Osteocyte (in vitro differentiated cells): ENCODE measurements at regions not wholly inside any gene's neighbourhood (a gene's known extent, or its start where the extent isn't known, plus 50 kb on each side); places are given as distances from the start of the nearest gene placed in this dataset.
A peak's percentile ranks its signal among the peaks of the same experiment; 100 is the strongest.

Experiments
- DNase-seq: peaks from one replicate; pipeline ENCODE4 v3.0.0; 2021; ENCODE audit warnings: mixed read lengths; ENCODE audit not compliant: unreplicated experiment; ENCODE audit errors: extremely low spot score
- H3K27ac Mint-ChIP-seq: one replicate; pipeline ENCODE4 v1.8.0; 2021; ENCODE audit warnings: mild to moderate bottlenecking, mixed read lengths; ENCODE audit not compliant: unreplicated experiment
- H3K27me3 Mint-ChIP-seq: one replicate; pipeline ENCODE4 v1.8.0; 2021; ENCODE audit warnings: mixed read lengths; ENCODE audit not compliant: unreplicated experiment
- H3K36me3 Mint-ChIP-seq: one replicate; pipeline ENCODE4 v1.8.0; 2021; ENCODE audit warnings: mixed read lengths; ENCODE audit not compliant: unreplicated experiment
- H3K4me1 Mint-ChIP-seq: one replicate; pipeline ENCODE4 v1.8.0; 2021; ENCODE audit warnings: mixed read lengths; ENCODE audit not compliant: unreplicated experiment
- H3K4me3 Mint-ChIP-seq: one replicate; pipeline ENCODE4 v1.8.0; 2021; ENCODE audit warnings: mild to moderate bottlenecking, moderate library complexity, mixed read lengths; ENCODE audit not compliant: unreplicated experiment
- H3K9me3 Mint-ChIP-seq: one replicate; pipeline ENCODE4 v1.8.0; 2021; ENCODE audit warnings: mixed read lengths; ENCODE audit not compliant: unreplicated experiment
- CTCF ChIP-seq: fragments of 200-600 bp; sonication (generic); IDR thresholded peaks from 2 replicates; pipeline ENCODE4 v1.5.0; 2021; ENCODE audit warnings: antibody characterized with exemption, mild to moderate bottlenecking, moderate library complexity

GRCh38 chr5:96150007-96150406 lies 188.4 kb upstream of the ELL2 start:
- Mint-ChIP-seq H3K27me3 (no peaks in the 10 kb centered on the region), H3K27ac (peak overlapping the region; percentile 86), H3K4me3 (no peak overlapping the region), H3K4me1 (peaks cover 52% of the 10 kb centered on the region), H3K9me3 (no peaks in the 10 kb centered on the region), H3K36me3 (peaks cover 2% of the 10 kb centered on the region)
- DNase-seq = no peak
- TF ChIP-seq CTCF = no peak

DNA sequence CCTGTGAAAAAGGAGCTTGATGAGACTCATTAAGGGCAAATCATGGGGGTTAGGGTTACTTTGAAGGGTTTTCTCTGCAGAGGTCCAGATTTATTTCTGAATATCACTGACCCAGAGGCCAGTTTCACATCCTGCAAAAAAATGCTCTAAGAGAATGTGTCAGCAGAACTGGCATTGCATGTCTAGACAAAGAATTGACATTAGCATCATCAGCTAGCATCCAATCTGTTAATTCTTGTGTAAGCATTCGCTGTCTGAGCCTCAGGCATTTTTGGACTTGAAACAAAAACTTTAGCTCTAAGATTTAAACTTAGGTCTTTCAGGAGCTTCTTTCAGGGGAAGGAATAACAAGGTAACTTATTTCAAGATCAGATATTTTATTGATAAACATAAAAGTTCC lies 187.9 kb upstream of the ELL2 start:
- Mint-ChIP-seq H3K27ac (peak overlapping the region; percentile 86), H3K9me3 (no peaks in the 10 kb centered on the region), H3K36me3 (peaks cover 2% of the 10 kb centered on the region), H3K27me3 (no peaks in the 10 kb centered on the region), H3K4me3 (no peak overlapping the region), H3K4me1 (peaks cover 47% of the 10 kb centered on the region)
- no peak for TF ChIP-seq CTCF
- no peak for DNase-seq

DNA sequence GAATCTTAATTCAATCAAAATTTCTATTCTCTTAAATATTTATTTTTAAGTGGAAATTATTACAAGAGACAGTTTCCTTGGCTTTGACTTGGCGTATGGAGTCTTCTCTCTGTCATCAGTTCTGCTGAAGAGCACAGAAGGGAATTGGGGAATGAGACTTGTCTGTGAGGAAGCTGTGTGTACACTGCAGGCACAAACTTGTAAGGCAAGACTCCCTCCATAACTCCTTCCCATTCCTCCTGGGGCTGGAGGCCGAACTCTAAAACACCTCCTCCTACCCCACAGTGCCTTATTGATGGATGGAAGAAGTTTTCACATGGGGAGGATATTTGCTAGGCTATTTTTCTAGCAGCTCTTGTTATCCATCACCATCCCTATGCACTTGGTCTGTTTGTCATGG lies 187.4 kb upstream of the ELL2 start:
- Mint-ChIP-seq H3K9me3 (no peaks in the 10 kb centered on the region), H3K27ac (peak overlapping the region; percentile 86), H3K4me3 (no peak overlapping the region), H3K36me3 (peaks cover 2% of the 10 kb centered on the region), H3K27me3 (no peaks in the 10 kb centered on the region), H3K4me1 (peaks cover 45% of the 10 kb centered on the region)
- no peak for DNase-seq
- TF ChIP-seq CTCF = no peak

DNA sequence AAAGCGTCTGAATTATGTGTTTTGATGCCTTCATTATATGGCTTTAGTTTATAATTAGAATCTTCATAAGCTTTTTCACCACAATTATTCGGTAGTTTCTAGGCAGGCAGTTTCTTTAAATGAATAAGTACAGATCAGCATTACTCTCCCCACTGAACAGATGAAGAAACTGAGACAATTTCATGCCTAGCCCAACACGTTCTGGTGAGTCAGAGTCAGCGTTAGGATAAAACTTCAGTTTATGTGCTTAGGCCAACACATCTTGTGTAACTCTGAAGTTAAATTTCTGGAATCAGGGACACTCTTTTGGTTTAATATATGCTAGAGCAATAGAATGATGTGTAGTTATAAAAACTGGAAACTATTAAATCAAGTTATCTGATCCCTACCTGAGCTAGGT lies 186.7 kb upstream of the ELL2 start:
- H3K4me3 Mint-ChIP-seq = no peak overlapping the region
- no peaks in the 10 kb centered on the region for H3K9me3 Mint-ChIP-seq
- TF ChIP-seq CTCF = no peak
- H3K27ac Mint-ChIP-seq = peak overlapping the region; percentile 57
- no peaks in the 10 kb centered on the region for H3K27me3 Mint-ChIP-seq
- peaks cover 2% of the 10 kb centered on the region for H3K36me3 Mint-ChIP-seq
- peaks cover 48% of the 10 kb centered on the region for H3K4me1 Mint-ChIP-seq
- DNase-seq = no peak

DNA sequence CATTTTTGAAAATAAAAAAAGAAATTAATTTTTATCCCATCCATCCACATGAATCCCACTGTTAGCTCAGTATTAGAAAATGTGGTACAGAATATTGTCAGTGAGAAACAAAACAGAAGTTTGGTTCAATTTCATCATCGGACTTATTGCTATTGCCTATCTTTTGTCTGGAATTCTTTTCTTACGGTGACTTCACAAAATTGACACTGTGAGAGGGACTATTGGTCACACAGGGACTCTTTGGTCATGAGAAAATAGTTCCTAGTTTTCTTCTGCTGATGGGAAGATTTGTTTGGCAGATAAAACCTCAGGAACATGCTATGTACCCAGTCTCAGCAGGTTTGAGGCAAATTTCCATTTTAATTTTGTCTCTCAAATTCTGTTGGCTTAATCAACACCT lies 186.2 kb upstream of the ELL2 start:
- Mint-ChIP-seq H3K36me3 (peaks cover 2% of the 10 kb centered on the region), H3K27ac (no peak overlapping the region), H3K4me1 (peaks cover 51% of the 10 kb centered on the region), H3K4me3 (no peak overlapping the region), H3K9me3 (no peaks in the 10 kb centered on the region), H3K27me3 (no peaks in the 10 kb centered on the region)
- no peak for TF ChIP-seq CTCF
- DNase-seq = no peak
